OCI-LY3 (cell line): ENCODE measurements at regions not wholly inside any gene's neighbourhood (a gene's known extent, or its start where the extent isn't known, plus 50 kb on each side); places are given as distances from the start of the nearest gene placed in this dataset.

ENCODE experiments used
- H2AFZ ChIP-seq: fragments of 200-600, 300-600 bp; shearing (Covaris generic); 2 replicates; pipeline ENCODE4 v1.6.0; 2014; ENCODE audit warnings: antibody characterized with exemption, low read depth, low read length
- H3K27ac ChIP-seq: fragments of 200-600, 300-600 bp; sonication (generic); 2 replicates; pipeline ENCODE4 v1.5.1; 2014; ENCODE audit warnings: mild to moderate bottlenecking, low read length, moderate library complexity, mixed read lengths
- H3K27me3 ChIP-seq: fragments of 200-600, 300-600 bp; sonication (generic); 2 replicates; pipeline ENCODE4 v1.6.1; 2014; ENCODE audit warnings: low read depth, low read length, mixed read lengths
- H3K36me3 ChIP-seq: fragments of 200-600, 300-600 bp; sonication (generic); replicated peaks from 2 replicates; pipeline ENCODE3; 2014; ENCODE audit warnings: low read depth, low read length, mixed read lengths
- H3K4me1 ChIP-seq: fragments of 300-600, 200-600 bp; sonication (generic); 2 replicates; pipeline ENCODE4 v1.6.1; 2014; ENCODE audit warnings: low read length, mixed read lengths
- H3K4me2 ChIP-seq: fragments of 200-600, 300-600 bp; sonication (generic); 2 replicates; pipeline ENCODE4 v1.6.1; 2014; ENCODE audit warnings: low read length, mixed read lengths
- H3K4me3 ChIP-seq: fragments of 300-600, 200-600 bp; sonication (generic); 2 replicates; pipeline ENCODE4 v1.5.1; 2014; ENCODE audit warnings: antibody characterized with exemption, mild to moderate bottlenecking, low read length, moderate library complexity
- H3K79me2 ChIP-seq: fragments of 300-600, 200-600 bp; shearing (Covaris generic); 2 replicates; pipeline ENCODE4 v1.6.1; 2014; ENCODE audit warnings: mild to moderate bottlenecking, low read length, mixed read lengths
- H3K9ac ChIP-seq: fragments of 300-600, 200-600 bp; shearing (Covaris generic); 2 replicates; pipeline ENCODE4 v1.6.0; 2014; ENCODE audit warnings: mild to moderate bottlenecking, low read length, moderate library complexity
- H3K9me3 ChIP-seq: fragments of 200-600, 300-600 bp; shearing (Covaris generic); 2 replicates; pipeline ENCODE4 v1.6.1; 2014; ENCODE audit warnings: low read length, mixed read lengths; ENCODE audit not compliant: insufficient read depth
- H4K20me1 ChIP-seq: fragments of 200-600, 300-600 bp; sonication (generic); 2 replicates; pipeline ENCODE4 v1.6.1; 2016; ENCODE audit warnings: low read length, mixed read lengths; ENCODE audit not compliant: insufficient read depth
- CTCF ChIP-seq: fragments of 200-600, 300-600 bp; sonication (generic); IDR thresholded peaks from 2 replicates; pipeline ENCODE4 v1.5.1; 2014; ENCODE audit warnings: antibody characterized with exemption, low read length, low read depth
- EZH2phosphoT487 ChIP-seq: fragments of 200-600 bp; shearing (Covaris generic); IDR thresholded peaks from 2 replicates; pipeline ENCODE4 v1.6.1; 2018; ENCODE audit warnings: antibody characterized with exemption, mixed run types, low read depth

- Histone ChIP-seq H2AFZ (no peak overlapping the region), H3K27ac (no peak overlapping the region), H4K20me1 (no peaks in the 10 kb centered on the region), H3K4me2 (no peak overlapping the region), H3K4me3 (no peak overlapping the region), H3K9ac (no peak overlapping the region), H3K79me2 (no peaks in the 10 kb centered on the region), H3K27me3 (no peaks in the 10 kb centered on the region), H3K36me3 (no peaks in the 10 kb centered on the region), H3K4me1 (no peaks in the 10 kb centered on the region), H3K9me3 (no peaks in the 10 kb centered on the region)
- no peak for TF ChIP-seq EZH2phosphoT487
- TF ChIP-seq CTCF: no peak
These were observed 125.3 kb downstream of the TSHZ3 start for GRCh38 chr19:31223740-31224534.

GRCh38 chr19:31220540-31220939 lies 128.7 kb downstream of the TSHZ3 start:
- H4K20me1 ChIP-seq: no peaks in the 10 kb centered on the region
- H3K27me3 ChIP-seq: no peaks in the 10 kb centered on the region
- TF ChIP-seq EZH2phosphoT487: no peak
- no peak overlapping the region for H2AFZ ChIP-seq
- H3K4me1 ChIP-seq: no peaks in the 10 kb centered on the region
- H3K4me2 ChIP-seq: no peak overlapping the region
- H3K9me3 ChIP-seq: no peaks in the 10 kb centered on the region
- H3K27ac ChIP-seq: no peak overlapping the region
- H3K79me2 ChIP-seq: no peaks in the 10 kb centered on the region
- no peak overlapping the region for H3K9ac ChIP-seq
- no peak overlapping the region for H3K4me3 ChIP-seq
- H3K36me3 ChIP-seq: no peaks in the 10 kb centered on the region

- no peaks in the 10 kb centered on the region for H3K36me3 ChIP-seq
- H2AFZ ChIP-seq: no peak overlapping the region
- no peaks in the 10 kb centered on the region for H3K27me3 ChIP-seq
- no peaks in the 10 kb centered on the region for H4K20me1 ChIP-seq
- no peak for TF ChIP-seq EZH2phosphoT487
- no peak for TF ChIP-seq CTCF
- H3K27ac ChIP-seq: no peak overlapping the region
- H3K79me2 ChIP-seq: no peaks in the 10 kb centered on the region
- H3K9ac ChIP-seq: no peak overlapping the region
- H3K4me1 ChIP-seq: no peaks in the 10 kb centered on the region
- no peak overlapping the region for H3K4me3 ChIP-seq
- no peaks in the 10 kb centered on the region for H3K9me3 ChIP-seq
- H3K4me2 ChIP-seq: no peak overlapping the region
These were observed 134.2 kb downstream of the TSHZ3 start for GRCh38 chr19:31214997-31215396.

- no peak overlapping the region for H3K27ac ChIP-seq
- H3K9ac ChIP-seq: no peak overlapping the region
- H3K27me3 ChIP-seq: no peaks in the 10 kb centered on the region
- H2AFZ ChIP-seq: no peak overlapping the region
- no peak overlapping the region for H3K4me3 ChIP-seq
- no peak overlapping the region for H3K4me2 ChIP-seq
- no peaks in the 10 kb centered on the region for H3K36me3 ChIP-seq
- no peaks in the 10 kb centered on the region for H3K79me2 ChIP-seq
- TF ChIP-seq CTCF (no peak), EZH2phosphoT487 (no peak)
- H4K20me1 ChIP-seq: no peaks in the 10 kb centered on the region
- H3K4me1 ChIP-seq: no peaks in the 10 kb centered on the region
- no peaks in the 10 kb centered on the region for H3K9me3 ChIP-seq
These were observed 135.2 kb downstream of the TSHZ3 start for GRCh38 chr19:31214086-31214485.
